ENCODE measurements at regions not wholly inside any gene's neighbourhood (a gene's known extent, or its start where the extent isn't known, plus 50 kb on each side); places are given as distances from the start of the nearest gene placed in this dataset.
A peak's percentile ranks its signal among the peaks of the same experiment; 100 is the strongest.

- DNase-seq: no peak
Measured at GRCh38 chrX:15914486-15914885, 59.9 kb upstream of the AP1S2 start.

DNA sequence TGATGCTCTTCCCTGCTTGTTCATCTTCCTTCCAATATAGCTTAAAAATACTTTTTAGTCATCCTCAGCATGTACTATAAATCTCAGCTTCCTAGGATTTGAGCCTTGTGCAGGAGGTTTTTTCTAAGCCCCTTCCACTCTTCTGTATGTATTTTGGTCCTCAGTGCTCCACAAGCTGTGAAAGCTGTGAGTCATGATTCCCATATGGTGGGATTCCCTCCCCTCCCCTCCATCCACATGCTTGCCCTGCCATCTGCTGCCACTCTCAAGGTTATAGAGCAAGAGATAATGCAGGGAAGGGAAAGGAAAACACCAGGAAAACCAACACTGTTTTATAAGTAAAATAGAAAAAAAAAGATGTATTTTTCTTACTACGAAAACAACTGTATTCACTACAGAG is 58.5 kb upstream of the AP1S2 start:
- DNase-seq: peak; percentile 1

DNA sequence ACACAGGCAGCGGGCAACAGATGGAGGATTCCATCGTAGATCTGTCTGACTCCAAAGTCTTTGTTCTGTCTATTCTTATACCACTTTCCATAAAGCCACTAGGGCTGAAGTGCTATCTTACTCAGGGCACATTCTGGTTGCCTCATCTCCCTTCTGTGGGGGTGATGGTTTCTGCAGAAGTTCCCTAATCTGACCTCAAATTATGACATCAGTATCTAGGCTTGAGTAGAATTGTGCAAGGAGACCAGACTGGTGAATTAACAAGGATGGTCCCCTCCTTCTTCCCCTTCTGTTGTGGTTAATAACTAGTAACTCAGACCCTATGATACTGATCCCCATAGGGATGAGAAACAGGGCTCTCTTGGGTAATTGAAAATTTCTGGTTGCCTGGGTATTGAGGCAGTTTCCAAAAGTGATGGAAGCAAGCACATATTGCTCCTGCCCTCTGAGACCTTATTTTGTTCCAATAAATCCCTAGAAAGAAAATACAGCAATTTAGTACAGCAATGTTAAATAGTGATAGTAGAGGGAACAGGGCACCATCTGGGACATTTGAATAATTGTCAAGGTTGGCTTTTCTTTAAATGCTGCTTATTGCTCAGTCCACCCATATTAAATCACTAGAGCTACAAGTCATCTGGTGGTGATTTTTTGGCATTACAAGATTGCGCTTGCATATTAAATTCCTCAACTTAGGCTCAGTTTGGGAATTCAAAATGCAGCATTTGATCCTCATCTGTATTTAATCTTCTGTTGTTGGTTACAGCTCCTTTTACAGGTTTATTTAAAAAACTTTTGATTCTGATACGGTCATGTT is 57.3 kb upstream of the AP1S2 start:
- peak; percentile 2 for DNase-seq

GRCh38 chrX:15909605-15910004 is 55.0 kb upstream of the AP1S2 start:
- no peak for DNase-seq

DNA sequence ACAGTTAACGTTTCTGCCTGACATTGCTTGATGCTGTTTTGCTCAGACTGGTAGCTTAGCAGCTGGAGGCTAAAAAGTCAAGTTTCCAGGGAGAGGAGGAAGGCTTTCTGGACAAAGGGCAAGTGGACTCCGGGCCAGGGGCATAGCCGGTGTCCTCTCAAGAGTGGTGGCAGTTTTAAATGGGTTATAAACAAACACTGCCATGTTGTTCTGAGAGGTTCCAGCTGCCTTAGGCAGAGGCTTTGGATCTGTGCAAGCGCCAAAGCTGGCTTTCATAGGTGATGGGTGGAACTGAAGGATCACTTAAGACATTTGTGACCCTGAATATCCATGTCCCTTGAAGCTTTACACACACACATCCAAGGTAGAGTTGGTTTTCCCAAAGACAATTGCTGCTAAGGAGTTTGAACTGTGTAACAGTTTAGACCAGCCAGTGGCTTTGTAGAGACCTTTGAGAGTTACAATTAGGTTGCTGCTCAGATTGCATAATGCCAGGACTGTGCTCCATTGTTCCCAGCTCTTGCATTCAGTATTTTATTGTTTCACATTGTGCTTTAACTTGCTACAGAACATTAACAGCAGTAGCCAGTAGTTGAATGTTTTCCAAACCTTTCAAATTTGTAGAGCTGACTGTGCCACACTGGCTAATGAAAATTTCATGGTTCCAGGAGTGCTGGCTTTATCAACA is 54.1 kb upstream of the AP1S2 start:
- no peak for DNase-seq

GRCh38 chrX:15906041-15906943 is 51.7 kb upstream of the AP1S2 start:
- DNase-seq: no peak
